ENCODE measurements at regions not wholly inside any gene's neighbourhood (a gene's known extent, or its start where the extent isn't known, plus 50 kb on each side); places are given as distances from the start of the nearest gene placed in this dataset.

DNA sequence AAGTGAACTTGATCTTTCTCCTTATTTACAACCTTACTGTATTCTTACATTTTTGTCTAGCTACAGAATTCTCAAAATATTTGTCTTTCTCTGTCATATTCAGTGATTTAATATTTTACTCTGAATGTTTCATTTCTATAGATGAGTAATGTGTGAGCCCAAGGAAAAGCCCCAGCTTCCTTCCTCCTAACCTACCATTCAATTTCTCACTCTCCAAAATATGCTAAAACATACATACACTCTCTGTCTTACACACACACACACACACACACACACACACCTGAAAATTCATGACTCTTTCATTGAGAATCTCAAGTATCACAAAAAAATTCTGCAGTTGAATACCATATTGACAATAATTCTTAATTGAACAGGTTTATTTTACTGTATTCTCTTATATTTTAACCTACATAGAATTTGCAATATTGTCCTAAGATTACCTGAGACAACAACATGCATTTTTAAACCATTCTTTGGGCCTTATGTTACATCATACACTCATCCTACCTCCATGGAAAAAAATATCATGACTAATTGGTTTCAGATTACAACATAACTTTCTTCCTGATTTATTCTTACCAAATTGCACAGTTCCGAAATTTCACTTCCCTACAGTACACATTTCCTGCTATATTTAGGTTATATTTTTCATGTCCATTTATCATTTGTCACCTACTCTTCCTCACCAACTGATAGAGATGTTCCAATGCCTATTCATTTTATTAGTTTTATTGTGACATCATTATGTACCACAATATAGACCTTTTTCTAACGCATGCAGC lies 1965.6 kb upstream of the PCDH20 start:
- TF ChIP-seq GATA1 (IDR thresholded peaks at IDR 0.05; ENCODE audit: low read depth, low read length) (no peak), POLR2A (IDR thresholded peaks at IDR 0.05; ENCODE audit: low read length) (no peak)
- DNase-seq, result no peak

DNA sequence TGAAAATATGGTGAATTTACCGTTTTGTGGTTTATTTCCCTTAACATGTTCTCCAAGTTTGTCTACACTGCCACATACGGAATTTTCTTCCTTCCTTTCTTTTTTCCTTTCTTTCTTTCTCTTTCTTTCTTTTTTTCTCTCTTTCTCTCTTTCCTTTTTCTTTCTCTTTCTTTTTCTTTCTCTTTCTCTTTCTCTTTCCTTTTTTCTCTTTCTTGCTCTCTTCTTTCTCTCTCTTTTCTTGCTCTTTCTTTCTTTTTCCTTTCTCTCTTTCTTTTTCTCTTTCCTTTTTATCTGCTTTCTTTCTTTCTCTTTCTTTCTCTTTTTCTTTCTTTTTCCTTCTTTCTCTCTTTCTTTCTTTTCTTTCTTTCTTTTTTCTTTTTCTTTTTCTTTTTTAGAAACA lies 1962.3 kb upstream of the PCDH20 start:
- TF ChIP-seq GATA1 (IDR thresholded peaks at IDR 0.05; ENCODE audit: low read depth, low read length), result no peak
- TF ChIP-seq POLR2A (IDR thresholded peaks at IDR 0.05; ENCODE audit: low read length), result no peak
- DNase-seq, result no peak

DNA sequence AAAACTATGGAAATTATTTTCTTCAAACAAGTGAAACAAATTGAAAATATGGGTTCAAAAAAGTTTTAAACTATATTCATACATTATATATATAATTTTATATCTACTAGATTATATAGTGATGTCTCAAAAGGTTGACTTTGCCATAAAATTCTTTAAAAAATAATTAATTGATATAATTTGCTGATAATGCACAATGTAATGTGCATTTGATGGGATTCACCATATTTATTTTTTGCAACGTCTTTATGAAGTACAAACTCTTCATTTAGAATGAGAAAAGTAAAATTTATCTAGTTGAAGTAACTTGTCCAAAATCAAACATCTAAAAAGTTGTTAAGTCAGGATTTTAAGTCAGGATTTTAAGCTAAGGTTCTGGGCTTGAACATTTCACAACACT lies 1954.5 kb upstream of the PCDH20 start:
- no peak for DNase-seq
- no peak for TF ChIP-seq POLR2A (IDR thresholded peaks at IDR 0.05; ENCODE audit: low read length)
- TF ChIP-seq GATA1 (IDR thresholded peaks at IDR 0.05; ENCODE audit: low read depth, low read length), result no peak

DNA sequence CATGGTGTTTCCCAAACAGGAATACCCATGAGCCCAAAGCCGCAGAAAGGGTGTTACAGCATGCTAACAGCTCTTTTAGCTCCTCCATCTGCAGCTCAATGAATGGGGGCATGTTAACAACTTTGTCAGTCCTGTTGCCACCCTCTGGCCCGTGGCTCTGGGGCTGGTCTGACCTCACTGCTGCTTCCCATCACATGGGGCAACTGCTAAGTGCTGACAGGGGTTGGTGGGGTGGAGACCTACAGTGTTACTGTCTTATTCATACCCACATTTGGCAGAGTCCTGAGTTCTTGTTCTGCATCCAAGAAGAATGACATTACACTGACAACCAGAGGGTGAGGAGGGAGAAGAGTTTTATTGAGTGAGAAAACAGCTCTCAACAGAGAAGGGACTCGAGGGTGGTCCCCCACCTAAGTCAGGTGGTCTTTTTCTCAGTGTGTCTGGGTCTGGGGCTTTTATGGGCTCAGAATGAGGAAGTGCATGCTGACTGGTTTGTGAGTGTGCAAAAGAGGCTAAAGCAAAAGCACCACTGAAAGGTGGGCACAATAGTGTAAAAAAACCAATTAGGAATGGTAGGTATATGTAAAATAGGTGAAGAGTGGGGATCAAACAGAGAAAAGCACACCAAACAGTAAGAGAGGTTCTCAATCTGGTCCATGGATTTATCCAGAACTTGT lies 1952.0 kb upstream of the PCDH20 start:
- TF ChIP-seq GATA1 (IDR thresholded peaks at IDR 0.05; ENCODE audit: low read depth, low read length), result no peak
- no peak for TF ChIP-seq POLR2A (IDR thresholded peaks at IDR 0.05; ENCODE audit: low read length)
- no peak for DNase-seq

DNA sequence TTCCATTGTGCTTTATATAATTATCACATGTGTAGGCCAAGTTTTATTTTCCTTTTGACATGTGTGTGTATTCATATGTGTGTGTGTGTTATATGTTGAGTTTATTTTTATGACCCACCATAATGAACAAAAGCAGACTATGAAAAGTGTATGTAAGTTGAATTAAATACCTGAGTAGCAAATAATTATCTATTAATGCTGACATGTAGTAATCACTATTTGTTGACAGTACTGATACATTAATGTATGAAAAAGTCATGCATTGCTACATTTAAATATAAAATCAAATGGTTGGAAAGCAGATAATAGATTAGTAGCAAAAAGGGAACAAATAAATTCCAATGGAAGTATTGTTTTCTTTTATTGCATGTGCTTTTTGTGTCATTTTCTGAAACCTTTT lies 1948.5 kb upstream of the PCDH20 start:
- DNase-seq, result no peak
- TF ChIP-seq GATA1 (IDR thresholded peaks at IDR 0.05; ENCODE audit: low read depth, low read length) (no peak), POLR2A (IDR thresholded peaks at IDR 0.05; ENCODE audit: low read length) (no peak)

DNA sequence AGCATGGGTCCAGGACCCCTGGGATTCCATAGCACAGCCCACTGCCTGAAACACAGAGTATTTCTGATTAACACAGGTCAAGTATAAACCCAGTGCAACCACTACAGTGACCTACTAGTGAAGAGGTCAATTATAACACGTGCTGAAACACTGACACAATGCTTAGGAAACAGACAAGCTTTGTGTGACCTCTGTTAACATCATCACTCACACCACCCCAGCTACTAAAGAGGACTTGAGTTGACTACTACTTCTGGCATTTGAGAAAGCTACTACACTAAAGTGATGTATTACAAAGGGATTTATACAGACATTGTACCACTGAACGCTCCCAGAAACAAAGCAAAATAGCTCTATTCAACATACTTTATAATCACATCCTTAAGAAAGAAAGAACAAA lies 1935.9 kb upstream of the PCDH20 start:
- DNase-seq, result no peak
- TF ChIP-seq POLR2A (IDR thresholded peaks at IDR 0.05; ENCODE audit: low read length) (no peak), GATA1 (IDR thresholded peaks at IDR 0.05; ENCODE audit: low read depth, low read length) (no peak)

DNA sequence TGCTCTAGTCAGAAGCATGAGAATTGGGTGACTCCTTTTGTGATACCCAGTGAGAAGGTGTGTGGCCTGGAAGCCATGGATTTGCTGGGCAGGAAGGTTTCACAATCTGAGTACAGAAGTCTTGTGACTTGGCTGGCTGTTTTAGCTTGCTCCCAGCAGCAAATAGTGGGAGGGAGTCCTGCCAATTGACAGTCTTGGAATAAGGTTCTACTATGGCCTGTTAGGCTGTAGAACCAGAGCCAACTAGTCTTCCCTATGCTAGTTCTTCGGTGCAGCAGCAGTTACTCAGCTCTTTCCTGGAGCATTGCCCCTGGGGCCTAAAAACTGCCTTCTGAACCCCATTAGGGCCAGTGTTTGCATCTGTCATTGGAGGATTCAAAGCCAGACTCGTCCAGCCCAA lies 1935.4 kb upstream of the PCDH20 start:
- no peak for TF ChIP-seq POLR2A (IDR thresholded peaks at IDR 0.05; ENCODE audit: low read length)
- TF ChIP-seq GATA1 (IDR thresholded peaks at IDR 0.05; ENCODE audit: low read depth, low read length), result no peak
- DNase-seq, result no peak

DNA sequence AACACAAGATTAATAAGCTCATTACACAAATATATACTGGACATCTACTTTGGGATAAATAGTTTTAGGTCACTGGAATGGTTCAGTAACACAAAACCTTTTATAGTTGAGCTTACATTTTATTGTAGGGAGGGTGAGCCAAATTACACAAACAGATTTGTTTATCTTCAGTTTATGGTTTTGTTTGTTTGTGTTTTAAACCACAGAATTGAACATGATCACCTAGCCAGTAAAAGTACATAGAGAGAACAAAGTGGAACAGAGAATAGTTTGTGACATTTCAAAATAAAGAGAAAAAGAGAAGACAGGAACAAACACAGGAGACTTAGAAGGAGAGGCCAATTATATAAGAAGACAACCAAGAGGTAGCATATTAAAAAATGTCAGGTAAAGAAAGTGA lies 1930.2 kb upstream of the PCDH20 start:
- DNase-seq, result no peak
- TF ChIP-seq GATA1 (IDR thresholded peaks at IDR 0.05; ENCODE audit: low read depth, low read length) (no peak), POLR2A (IDR thresholded peaks at IDR 0.05; ENCODE audit: low read length) (no peak)

DNA sequence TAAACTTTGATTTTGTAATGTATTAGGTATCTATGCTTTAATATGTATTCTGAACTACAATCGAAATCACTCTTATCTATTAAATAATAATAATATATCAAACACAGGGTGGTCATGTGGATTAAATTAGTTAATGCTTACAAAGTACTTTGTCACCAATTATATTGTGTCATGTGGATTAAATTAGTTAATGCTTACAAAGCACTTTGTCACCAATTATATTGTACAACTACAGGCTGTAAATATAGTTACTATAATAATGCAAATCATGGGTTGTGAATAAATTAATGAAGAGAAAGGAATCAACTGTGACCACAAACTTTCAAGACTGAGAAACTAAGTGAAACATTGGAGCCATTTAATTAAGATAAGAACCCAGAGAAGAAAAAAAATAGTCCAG lies 1929.1 kb upstream of the PCDH20 start:
- TF ChIP-seq POLR2A (IDR thresholded peaks at IDR 0.05; ENCODE audit: low read length) (no peak), GATA1 (IDR thresholded peaks at IDR 0.05; ENCODE audit: low read depth, low read length) (no peak)

DNA sequence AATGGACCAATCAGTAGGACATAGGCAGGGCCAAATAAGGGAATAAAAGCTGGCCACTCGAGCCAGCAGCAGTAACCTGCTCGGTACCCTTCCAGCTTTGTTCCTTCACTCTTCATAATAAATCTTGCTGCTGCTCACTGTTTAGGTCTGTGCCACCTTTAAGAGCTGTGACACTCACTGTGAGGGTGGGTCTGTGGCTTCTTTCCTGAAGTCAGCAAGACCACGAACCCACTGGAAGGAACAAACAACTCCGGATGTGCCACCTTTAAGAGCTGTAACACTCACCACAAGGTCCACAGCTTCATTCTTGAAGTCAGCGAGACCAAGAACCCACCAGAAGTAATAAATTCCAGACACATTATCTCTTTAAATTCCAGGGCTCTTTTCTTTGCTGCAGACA lies 1922.3 kb upstream of the PCDH20 start:
- TF ChIP-seq POLR2A (IDR thresholded peaks at IDR 0.05; ENCODE audit: low read length) (no peak), GATA1 (IDR thresholded peaks at IDR 0.05; ENCODE audit: low read depth, low read length) (no peak)
- no peak for DNase-seq

More for the DNA sequence above, 1929.1 kb upstream of the PCDH20 start:
- DNase-seq, result no peak

DNA sequence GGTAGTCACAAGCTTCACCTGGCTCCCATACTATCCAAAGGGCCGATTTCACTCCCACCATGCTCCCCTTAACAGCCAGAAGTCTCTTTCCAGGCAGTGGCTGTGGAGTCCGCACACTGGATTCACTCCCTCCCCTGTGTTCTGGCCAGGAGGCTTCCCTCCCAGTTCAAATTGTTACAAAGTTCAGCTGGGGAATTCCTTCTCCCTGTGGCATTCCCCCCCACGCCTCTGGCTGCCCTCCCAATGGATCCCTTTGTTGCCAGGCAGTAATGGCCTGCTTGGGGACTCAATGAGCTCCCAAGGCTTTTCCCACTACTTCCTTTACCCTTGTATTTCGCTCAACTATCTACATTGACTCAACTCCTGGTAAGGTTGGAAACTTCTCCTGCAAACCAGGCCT lies 1921.4 kb upstream of the PCDH20 start:
- TF ChIP-seq POLR2A (IDR thresholded peaks at IDR 0.05; ENCODE audit: low read length) (no peak), GATA1 (IDR thresholded peaks at IDR 0.05; ENCODE audit: low read depth, low read length) (no peak)
- DNase-seq, result no peak

DNA sequence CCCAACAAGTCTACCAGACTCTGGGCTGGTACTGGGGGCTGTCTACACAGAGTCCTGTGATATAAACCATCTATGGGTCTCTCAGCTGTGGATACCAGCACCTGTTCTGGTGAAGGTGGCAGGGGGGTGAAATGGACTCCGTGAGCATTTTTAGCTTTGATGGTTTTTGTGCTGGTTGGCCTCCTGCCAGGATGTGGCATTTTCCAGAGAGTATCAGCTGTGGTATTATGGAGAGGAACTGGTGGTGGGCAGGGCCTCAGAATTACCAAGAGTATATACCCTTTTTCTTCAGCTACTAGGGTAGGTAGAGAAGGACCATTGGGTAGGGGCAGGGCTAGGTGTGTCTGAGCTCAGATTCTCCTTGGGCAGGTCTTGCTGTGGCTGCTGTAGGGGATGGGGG lies 1920.9 kb upstream of the PCDH20 start:
- TF ChIP-seq GATA1 (IDR thresholded peaks at IDR 0.05; ENCODE audit: low read depth, low read length) (no peak), POLR2A (IDR thresholded peaks at IDR 0.05; ENCODE audit: low read length) (no peak)
- no peak for DNase-seq

DNA sequence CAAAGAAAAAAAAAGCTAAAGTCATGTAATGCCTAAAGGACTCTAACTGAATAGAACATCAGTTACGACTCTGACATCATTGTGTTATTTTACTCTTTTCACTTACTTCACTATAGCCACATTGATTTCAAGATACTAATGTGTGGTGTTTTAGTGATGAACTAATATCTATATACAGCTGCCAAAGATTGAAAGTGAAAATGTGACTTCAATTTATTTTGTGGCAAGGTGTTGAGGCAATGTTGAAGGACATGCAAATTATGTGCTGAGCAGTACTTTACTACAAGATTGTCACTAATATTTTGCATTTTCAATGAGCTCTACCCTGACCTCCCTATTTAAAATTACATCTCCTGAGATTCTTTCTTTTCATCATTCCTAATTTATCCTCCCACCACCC lies 1911.9 kb upstream of the PCDH20 start:
- no peak for DNase-seq
- TF ChIP-seq GATA1 (IDR thresholded peaks at IDR 0.05; ENCODE audit: low read depth, low read length), result no peak
- TF ChIP-seq POLR2A (IDR thresholded peaks at IDR 0.05; ENCODE audit: low read length), result no peak

DNA sequence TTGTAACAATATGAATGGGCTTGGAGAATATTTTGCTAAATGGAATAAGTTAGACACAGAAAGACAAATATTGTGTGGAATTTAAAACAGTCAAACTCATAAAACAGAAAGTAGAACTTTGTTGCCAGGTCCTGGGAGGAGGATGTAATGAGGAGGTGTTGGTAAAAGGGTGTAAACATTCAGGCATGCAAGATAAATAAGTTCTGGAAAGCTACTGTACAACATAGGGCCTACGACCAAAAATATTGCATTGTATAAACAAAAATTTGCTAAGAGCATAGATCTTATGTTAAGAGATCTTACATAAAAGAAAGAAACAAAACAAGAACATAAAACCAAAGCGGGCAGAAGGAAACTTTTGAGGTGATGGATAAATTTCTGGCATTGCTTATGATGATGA lies 1907.8 kb upstream of the PCDH20 start:
- TF ChIP-seq GATA1 (IDR thresholded peaks at IDR 0.05; ENCODE audit: low read depth, low read length) (no peak), POLR2A (IDR thresholded peaks at IDR 0.05; ENCODE audit: low read length) (no peak)
- no peak for DNase-seq

DNA sequence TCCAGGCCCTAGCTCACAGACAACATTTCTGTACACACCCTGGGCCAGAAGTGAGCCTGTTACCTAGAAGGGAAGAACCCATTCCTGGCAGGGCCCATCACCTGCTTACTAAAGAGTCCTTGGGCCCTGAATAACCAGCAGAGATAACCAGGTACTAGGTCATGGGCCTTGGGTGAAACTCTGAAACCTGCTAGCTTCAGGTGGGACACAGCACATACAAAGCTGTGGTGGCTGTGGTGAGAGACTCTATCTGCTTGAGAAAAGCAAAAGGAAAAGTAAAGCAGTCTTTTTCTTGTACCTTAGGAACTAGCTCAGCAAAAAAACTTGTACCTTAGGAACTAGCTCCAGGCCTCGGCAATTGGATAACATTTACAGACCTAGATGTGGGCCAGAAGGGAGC lies 1895.9 kb upstream of the PCDH20 start:
- no peak for DNase-seq
- TF ChIP-seq GATA1 (IDR thresholded peaks at IDR 0.05; ENCODE audit: low read depth, low read length), result no peak
- no peak for TF ChIP-seq POLR2A (IDR thresholded peaks at IDR 0.05; ENCODE audit: low read length)
